ENCODE measurements at regions not wholly inside any gene's neighbourhood (a gene's known extent, or its start where the extent isn't known, plus 50 kb on each side); places are given as distances from the start of the nearest gene placed in this dataset.

DNA sequence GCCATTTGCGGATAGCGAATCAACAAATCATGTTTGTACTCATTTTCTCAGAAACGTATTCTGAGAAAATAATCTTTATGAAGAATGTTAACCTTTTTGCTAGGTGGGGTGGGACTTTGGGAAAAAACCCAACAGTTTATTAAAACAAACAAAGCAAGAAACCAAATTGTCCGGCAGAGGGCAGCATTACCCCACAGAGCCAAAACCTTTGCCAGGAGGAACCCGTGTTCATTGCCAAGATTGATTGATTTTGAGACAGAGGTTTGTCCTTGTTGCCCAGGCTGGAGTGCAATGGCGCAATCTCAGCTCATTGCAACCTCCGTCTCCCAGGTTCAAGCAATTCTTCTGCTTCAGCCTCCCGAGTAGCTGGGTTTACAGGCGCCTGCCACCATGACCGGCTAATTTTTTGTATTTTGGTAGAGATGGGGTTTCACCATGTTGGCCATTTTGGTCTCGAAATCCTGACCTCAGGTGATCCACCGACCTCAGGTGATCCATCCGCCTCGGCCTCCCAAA lies 70.8 kb upstream of the RHOU start (continued):
- TF ChIP-seq, protein P1, sequence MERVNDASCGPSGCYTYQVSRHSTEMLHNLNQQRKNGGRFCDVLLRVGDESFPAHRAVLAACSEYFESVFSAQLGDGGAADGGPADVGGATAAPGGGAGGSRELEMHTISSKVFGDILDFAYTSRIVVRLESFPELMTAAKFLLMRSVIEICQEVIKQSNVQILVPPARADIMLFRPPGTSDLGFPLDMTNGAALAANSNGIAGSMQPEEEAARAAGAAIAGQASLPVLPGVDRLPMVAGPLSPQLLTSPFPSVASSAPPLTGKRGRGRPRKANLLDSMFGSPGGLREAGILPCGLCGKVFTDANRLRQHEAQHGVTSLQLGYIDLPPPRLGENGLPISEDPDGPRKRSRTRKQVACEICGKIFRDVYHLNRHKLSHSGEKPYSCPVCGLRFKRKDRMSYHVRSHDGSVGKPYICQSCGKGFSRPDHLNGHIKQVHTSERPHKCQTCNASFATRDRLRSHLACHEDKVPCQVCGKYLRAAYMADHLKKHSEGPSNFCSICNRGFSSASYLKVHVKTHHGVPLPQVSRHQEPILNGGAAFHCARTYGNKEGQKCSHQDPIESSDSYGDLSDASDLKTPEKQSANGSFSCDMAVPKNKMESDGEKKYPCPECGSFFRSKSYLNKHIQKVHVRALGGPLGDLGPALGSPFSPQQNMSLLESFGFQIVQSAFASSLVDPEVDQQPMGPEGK (tag by site-specific recombination; IDR thresholded peaks at IDR 0.05) = 0 out of 2 replicates have a peak, but pooled peaks have one; percentile 23
- TF ChIP-seq ZNF629 (tag by site-specific recombination; IDR thresholded peaks at IDR 0.05) = 0 out of 2 replicates have a peak, but pooled peaks have one; percentile 18
- no peak for TF ChIP-seq ZIC2 (tag by site-specific recombination; IDR thresholded peaks at IDR 0.05)
- TF ChIP-seq WT1 (tag by site-specific recombination; IDR thresholded peaks at IDR 0.05) = no peak
- TF ChIP-seq ZNF324 (tag by site-specific recombination; IDR thresholded peaks at IDR 0.05) = peak; percentile 70; the same call in 1 of the 2 replicates
- no peak for TF ChIP-seq ZNF391 (tag by site-specific recombination; IDR thresholded peaks at IDR 0.05; ENCODE audit: borderline replicate concordance, low read depth)
- TF ChIP-seq GFI1B (tag by site-specific recombination; IDR thresholded peaks at IDR 0.05) = peak; percentile 87; the same call in 1 of the 2 replicates
- TF ChIP-seq ZNF623 (tag by site-specific recombination; IDR thresholded peaks at IDR 0.05) = no peak
- no peak for TF ChIP-seq REPIN1 (tag by site-specific recombination; IDR thresholded peaks at IDR 0.05; ENCODE audit: low read depth)
- TF ChIP-seq ZBTB44 (tag by site-specific recombination; IDR thresholded peaks at IDR 0.05) = peak; percentile 67; the same call in 1 of the 2 replicates
- TF ChIP-seq PRDM10 (tag by site-specific recombination; IDR thresholded peaks at IDR 0.05) = no peak

DNA sequence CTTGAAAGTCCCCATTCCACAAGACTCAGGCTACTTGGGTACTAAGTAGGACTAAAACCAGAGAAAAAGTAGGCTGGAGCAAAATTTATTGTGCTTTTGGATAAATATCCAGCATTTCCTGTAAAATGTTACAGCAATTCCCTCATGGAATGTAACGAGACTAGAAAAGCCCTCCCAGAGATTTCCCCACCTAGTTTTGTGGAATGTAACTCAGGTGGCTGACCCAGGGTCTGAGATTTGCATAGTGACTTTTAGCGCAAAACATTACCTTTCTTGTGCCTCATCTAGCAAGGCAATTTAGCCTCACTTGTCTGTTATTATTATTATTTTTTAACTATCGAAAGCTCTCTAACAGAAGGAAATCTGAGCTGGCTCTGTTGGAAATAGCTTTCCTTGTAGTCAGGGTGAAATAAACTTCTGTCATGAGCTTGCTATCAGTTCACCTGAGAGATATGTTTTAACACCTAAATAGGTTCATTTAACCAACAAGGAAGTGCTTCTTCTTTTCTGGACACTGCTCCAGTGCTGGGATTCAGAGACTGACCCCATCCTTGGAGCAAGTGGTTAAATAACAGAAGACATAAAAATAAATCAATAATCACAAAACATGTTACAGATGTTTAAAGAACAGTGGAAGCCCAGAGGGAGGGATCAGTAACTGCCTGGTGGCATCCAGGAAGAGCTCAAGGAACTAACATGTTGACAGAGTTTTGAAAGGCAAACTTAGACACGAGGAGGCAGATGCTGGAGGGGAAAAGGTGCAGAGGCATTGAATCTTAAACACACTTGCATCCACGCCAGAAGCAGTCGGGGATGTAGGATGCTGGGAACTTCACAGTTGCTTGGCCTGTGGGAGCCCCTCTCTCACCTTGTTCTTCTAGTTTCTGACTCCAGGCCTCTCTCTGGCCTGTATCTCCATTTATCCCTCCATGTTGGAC lies 68.3 kb upstream of the RHOU start:
- H3K4me1 ChIP-seq (ENCODE audit: control insufficient read depth, insufficient read depth, low read length) = no peaks in the 10 kb centered on the region
- POLR2A ChIA-PET = interaction anchor here (0.5 kb wide), 1 partner anchor 205 kb away, joined by 3 read pairs; no protein-coding TSS in a partner anchor
- TF ChIP-seq ZNF544 (tag by site-specific recombination; IDR thresholded peaks at IDR 0.05) (no peak), ZNF341 (tag by site-specific recombination; IDR thresholded peaks at IDR 0.05; ENCODE audit: low read depth) (peak; percentile 46; the same call in 1 of the 2 replicates)
- no peaks in the 10 kb centered on the region for H3K36me3 ChIP-seq (ENCODE audit: control insufficient read depth in 2 of 2, insufficient read depth in 1 of 2, low read length in 2 of 2)
- H3K9me3 ChIP-seq (ENCODE audit: control insufficient read depth, insufficient read depth, low read depth, low read length) = no peaks in the 10 kb centered on the region
- no peak overlapping the region for H3K27ac ChIP-seq (ENCODE audit: extremely low read depth, low read depth, low read length)
- CTCF ChIA-PET = interaction anchor here (0.7 to 3.7 kb wide), 8 partner anchors 23 to 813 kb away, joined by 3 to 19 read pairs (median 4); no protein-coding TSS in a partner anchor
- no peak overlapping the region for H3K4me3 ChIP-seq (ENCODE audit: low read depth, low read length)
